Mesenchymal stem cell (in vitro differentiated cells and primary cell): ENCODE measurements at regions not wholly inside any gene's neighbourhood (a gene's known extent, or its start where the extent isn't known, plus 50 kb on each side); places are given as distances from the start of the nearest gene placed in this dataset.

Source experiments
- DNase-seq: peaks from one replicate; pipeline ENCODE4 v3.0.0-alpha.2; 2013
- H2AFZ ChIP-seq: one replicate; pipeline ENCODE4 v1.6.1; 2013; ENCODE audit warnings: low read depth, mild to moderate bottlenecking, control low read depth, inconsistent platforms, low read length, moderate library complexity
- H2AK5ac ChIP-seq: 2 replicates; pipeline ENCODE4 v1.6.1; 2013; ENCODE audit warnings: low read length, moderate library complexity, mild to moderate bottlenecking, inconsistent platforms; ENCODE audit not compliant: severe bottlenecking
- H2BK120ac ChIP-seq: one replicate; pipeline ENCODE4 v1.6.1; 2013; ENCODE audit warnings: low read depth, mild to moderate bottlenecking, inconsistent platforms, low read length, moderate library complexity
- H2BK12ac ChIP-seq, 2 experiments: one replicate each; pipeline ENCODE4 v1.6.1; 2013; ENCODE audit warnings: inconsistent platforms in 2 of 2, low read length in 2 of 2, mild to moderate bottlenecking in 2 of 2, moderate library complexity in 2 of 2, control low read depth in 1 of 2
- H2BK15ac ChIP-seq: one replicate; pipeline ENCODE4 v1.6.1; 2013; ENCODE audit warnings: mild to moderate bottlenecking, low read depth, inconsistent platforms; ENCODE audit not compliant: poor library complexity, severe bottlenecking
- H2BK5ac ChIP-seq: 2 replicates; pipeline ENCODE4 v1.6.1; 2013; ENCODE audit warnings: low read depth, mild to moderate bottlenecking, low read length, control low read depth, inconsistent platforms; ENCODE audit not compliant: poor library complexity, severe bottlenecking
- H3K14ac ChIP-seq, 2 experiments: one replicate each; pipeline ENCODE4 v1.6.1; 2013; ENCODE audit warnings: inconsistent platforms in 2 of 2, low read length in 2 of 2, control low read depth in 1 of 2, mild to moderate bottlenecking in 1 of 2, moderate library complexity in 1 of 2
- H3K18ac ChIP-seq, 2 experiments: one replicate each; pipeline ENCODE4 v1.6.1; 2013; ENCODE audit warnings: inconsistent platforms in 2 of 2, low read length in 2 of 2, control low read depth in 1 of 2, low read depth in 1 of 2, mild to moderate bottlenecking in 1 of 2
- H3K23ac ChIP-seq, 2 experiments: one replicate each; pipeline ENCODE4 v1.6.1; 2013; ENCODE audit warnings: inconsistent platforms in 2 of 2, low read length in 2 of 2, mild to moderate bottlenecking in 2 of 2, moderate library complexity in 2 of 2, control low read depth in 1 of 2
- H3K27ac ChIP-seq: 2 replicates; pipeline ENCODE4 v1.5.1; 2013; ENCODE audit warnings: mild to moderate bottlenecking, moderate library complexity, low read length, control low read depth, inconsistent platforms; ENCODE audit not compliant: poor library complexity, severe bottlenecking
- H3K27me3 ChIP-seq, 2 experiments: 2 replicates each; pipeline versions ENCODE4 v1.6.1 to v1.7.0; 2013; ENCODE audit warnings: low read length in 2 of 2, mild to moderate bottlenecking in 2 of 2, moderate library complexity in 2 of 2, control low read depth in 1 of 2, inconsistent platforms in 1 of 2; ENCODE audit not compliant: control insufficient read depth in 1 of 2, insufficient read depth in 1 of 2
- H3K36me3 ChIP-seq, 2 experiments: 2 replicates each; pipeline versions ENCODE4 v1.6.1 to v1.7.0; 2013; ENCODE audit warnings: low read length in 2 of 2, control low read depth in 1 of 2, inconsistent platforms in 1 of 2, low read depth in 1 of 2, mild to moderate bottlenecking in 1 of 2; ENCODE audit not compliant: insufficient read depth in 2 of 2, control insufficient read depth in 1 of 2
- H3K4ac ChIP-seq, 2 experiments: one replicate each; pipeline ENCODE4 v1.6.1; 2013; ENCODE audit warnings: inconsistent platforms in 2 of 2, low read length in 2 of 2, mild to moderate bottlenecking in 2 of 2, moderate library complexity in 2 of 2, control low read depth in 1 of 2, low read depth in 1 of 2
- H3K4me1 ChIP-seq: 2 replicates; pipeline ENCODE4 v1.6.1; 2013; ENCODE audit warnings: low read depth, low read length, control low read depth; ENCODE audit not compliant: control insufficient read depth, insufficient read depth
- H3K4me2 ChIP-seq: 2 replicates; pipeline ENCODE4 v1.6.1; 2013; ENCODE audit warnings: low read length, mild to moderate bottlenecking, inconsistent platforms; ENCODE audit not compliant: poor library complexity, severe bottlenecking
- H3K4me3 ChIP-seq, 2 experiments: 2 replicates each; pipeline versions ENCODE4 v1.5.1 to v1.7.0; 2013; ENCODE audit warnings: low read length in 2 of 2, mild to moderate bottlenecking in 2 of 2, control low read depth in 1 of 2, low read depth in 1 of 2; ENCODE audit not compliant: insufficient read depth in 1 of 2
- H3K79me1 ChIP-seq: replicated peaks from 2 replicates; pipeline ENCODE4 v1.6.1; 2013; ENCODE audit warnings: mild to moderate bottlenecking, control low read depth, low read length, inconsistent platforms; ENCODE audit not compliant: poor library complexity, severe bottlenecking
- H3K9ac ChIP-seq: 2 replicates; pipeline ENCODE4 v1.7.0; 2013; ENCODE audit warnings: mild to moderate bottlenecking, low read length, moderate library complexity
- H3K9me3 ChIP-seq: 2 replicates; pipeline ENCODE4 v1.7.0; 2013; ENCODE audit warnings: mild to moderate bottlenecking, low read length; ENCODE audit not compliant: control insufficient read depth
- H4K8ac ChIP-seq: one replicate; pipeline ENCODE4 v1.6.1; 2013; ENCODE audit warnings: inconsistent platforms, mild to moderate bottlenecking, low read length, moderate library complexity
- H4K91ac ChIP-seq: one replicate; pipeline ENCODE4 v1.6.1; 2013; ENCODE audit warnings: mild to moderate bottlenecking, low read length, inconsistent platforms
- WGBS: methylation state at CpG from one replicate; pipeline ENCODE4 v1.1.7; 2013; ENCODE audit warnings: mixed read lengths; 5-methylcytosine and 5-hydroxymethylcytosine counted together

- WGBS: 80% methylated on average over 5 of the region's 5 CpGs
- Histone ChIP-seq H2AK5ac (no peak overlapping the region), H3K4me1 (peaks cover 3% of the 10 kb centered on the region), H2BK5ac (no peak overlapping the region), H3K9ac (no peak overlapping the region), H3K27ac (no peak overlapping the region), H3K4me3 (no peak overlapping the region), H3K14ac (no peak overlapping the region), H3K79me1 (no peaks in the 10 kb centered on the region), H3K4me2 (no peak overlapping the region), H2AFZ (no peak overlapping the region), H3K4ac (no peak overlapping the region), H2BK15ac (no peak overlapping the region), H2BK120ac (no peak overlapping the region), H4K8ac (no peak overlapping the region), H3K27me3 (peaks cover 7 to 24% of the 10 kb centered on the region in 2 experiments), H3K23ac (no peak overlapping the region), H3K18ac (no peak overlapping the region), H4K91ac (no peak overlapping the region), H3K9me3 (no peaks in the 10 kb centered on the region), H3K36me3 (no peaks in the 10 kb centered on the region), H2BK12ac (no peak overlapping the region)
- DNase-seq: no peak
Observed at GRCh38 chr5:9832921-9833320, 202.8 kb upstream of the TAS2R1 start.

- H4K8ac ChIP-seq: no peak overlapping the region
- H2BK120ac ChIP-seq: no peak overlapping the region
- no peak for DNase-seq
- no peaks in the 10 kb centered on the region for H3K36me3 ChIP-seq
- H2AK5ac ChIP-seq: no peak overlapping the region
- H3K23ac ChIP-seq: no peak overlapping the region
- H3K4me2 ChIP-seq: no peak overlapping the region
- no peak overlapping the region for H2BK5ac ChIP-seq
- H3K4me1 ChIP-seq: peaks cover 3% of the 10 kb centered on the region
- no peak overlapping the region for H2BK12ac ChIP-seq
- H3K79me1 ChIP-seq: no peaks in the 10 kb centered on the region
- H3K27me3 ChIP-seq: peaks cover 4 to 22% of the 10 kb centered on the region in 2 experiments
- no peak overlapping the region for H2BK15ac ChIP-seq
- H3K18ac ChIP-seq: no peak overlapping the region
- H3K4me3 ChIP-seq: no peak overlapping the region
- H3K9me3 ChIP-seq: no peaks in the 10 kb centered on the region
- no peak overlapping the region for H3K14ac ChIP-seq
- no peak overlapping the region for H3K4ac ChIP-seq
- 100% methylated on average over 2 of the region's 6 CpGs for WGBS
- no peak overlapping the region for H2AFZ ChIP-seq
- H3K9ac ChIP-seq: no peak overlapping the region
- H4K91ac ChIP-seq: no peak overlapping the region
- H3K27ac ChIP-seq: no peak overlapping the region
Observed at GRCh38 chr5:9831823-9832222, 201.7 kb upstream of the TAS2R1 start.

GRCh38 chr5:9830184-9830583, 200.0 kb upstream of the TAS2R1 start:
- Histone ChIP-seq H3K18ac (no peak overlapping the region), H3K9me3 (no peaks in the 10 kb centered on the region), H2BK120ac (no peak overlapping the region), H3K4me3 (no peak overlapping the region), H3K14ac (no peak overlapping the region), H3K23ac (no peak overlapping the region), H3K4ac (no peak overlapping the region), H3K9ac (no peak overlapping the region), H2BK15ac (no peak overlapping the region), H2BK5ac (no peak overlapping the region), H3K36me3 (no peaks in the 10 kb centered on the region), H3K27ac (no peak overlapping the region), H3K4me2 (no peak overlapping the region), H2AFZ (no peak overlapping the region), H3K27me3 (peaks cover 4 to 15% of the 10 kb centered on the region in 2 experiments), H3K4me1 (peaks cover 3% of the 10 kb centered on the region), H2AK5ac (no peak overlapping the region), H3K79me1 (no peaks in the 10 kb centered on the region), H4K8ac (no peak overlapping the region), H4K91ac (no peak overlapping the region), H2BK12ac (no peak overlapping the region)
- DNase-seq: no peak

GRCh38 chr5:9829621-9830020, 199.5 kb upstream of the TAS2R1 start:
- Histone ChIP-seq H3K4me2 (no peak overlapping the region), H3K18ac (no peak overlapping the region), H2BK5ac (no peak overlapping the region), H3K27me3 (peaks cover 4 to 15% of the 10 kb centered on the region in 2 experiments), H2BK15ac (no peak overlapping the region), H3K36me3 (no peaks in the 10 kb centered on the region), H2AK5ac (no peak overlapping the region), H3K23ac (no peak overlapping the region), H3K9ac (no peak overlapping the region), H2BK120ac (no peak overlapping the region), H4K91ac (no peak overlapping the region), H4K8ac (no peak overlapping the region), H3K4me1 (no peaks in the 10 kb centered on the region), H3K4ac (no peak overlapping the region), H3K27ac (no peak overlapping the region), H3K4me3 (no peak overlapping the region), H2BK12ac (peak overlapping the region in 1 of 2 experiments; percentile 47), H3K14ac (no peak overlapping the region), H3K9me3 (no peaks in the 10 kb centered on the region), H3K79me1 (no peaks in the 10 kb centered on the region), H2AFZ (no peak overlapping the region)
- 85% methylated on average over 2 of the region's 2 CpGs for WGBS
- no peak for DNase-seq
